SK-N-SH treated with all-trans-retinoic acid at 6 μM for 48 hours (cell line): ENCODE measurements at regions not wholly inside any gene's neighbourhood (a gene's known extent, or its start where the extent isn't known, plus 50 kb on each side); places are given as distances from the start of the nearest gene placed in this dataset.

Source experiments
- ATAC-seq: fragments of 200-7000 bp; cut with Tn5 transposase; 3 replicates; pipeline ENCODE4 v1.9.1; 2020; ENCODE audit warnings: mild to moderate bottlenecking, moderate library complexity
- ARNTL ChIP-seq: fragments of 450-650 bp; formaldehyde crosslinking; IDR thresholded peaks from 2 replicates; pipeline ENCODE4 v1.5.0; 2020; ENCODE audit warnings: low read depth, mild to moderate bottlenecking, moderate library complexity, borderline replicate concordance
- BACH2 ChIP-seq: fragments of 250-450 bp; sonication (Bioruptor Pico); IDR thresholded peaks from 2 replicates; pipeline ENCODE4 v1.9.0; 2021; ENCODE audit warnings: mild to moderate bottlenecking, borderline replicate concordance
- ESRRG ChIP-seq: fragments of 250-450 bp; sonication (Bioruptor Pico); IDR thresholded peaks from 2 replicates; pipeline ENCODE4 v1.6.1; 2021; ENCODE audit warnings: mild to moderate bottlenecking
- GLIS3 ChIP-seq: fragments of 250-450 bp; sonication (Bioruptor Pico); IDR thresholded peaks from 2 replicates; pipeline ENCODE4 v1.5.0; 2020; ENCODE audit warnings: mild to moderate bottlenecking, moderate library complexity
- OSR1 ChIP-seq: fragments of 250-450 bp; sonication (Bioruptor Pico); IDR thresholded peaks from 2 replicates; pipeline ENCODE4 v1.8.0; 2022; ENCODE audit warnings: moderate library complexity, mild to moderate bottlenecking, inconsistent platforms
- PPARA ChIP-seq: fragments of 250-450 bp; sonication (Bioruptor Pico); IDR thresholded peaks from 2 replicates; pipeline ENCODE4 v1.5.0; 2020; ENCODE audit warnings: mild to moderate bottlenecking, borderline replicate concordance
- RARB ChIP-seq: fragments of 250-450 bp; sonication (Bioruptor Pico); IDR thresholded peaks from 2 replicates; pipeline ENCODE4 v1.8.0; 2021; ENCODE audit warnings: mild to moderate bottlenecking, moderate library complexity
- SNAI2 ChIP-seq: fragments of 250-450 bp; sonication (Bioruptor Pico); IDR thresholded peaks from 2 replicates; pipeline ENCODE4 v1.5.0; 2020; ENCODE audit warnings: mild to moderate bottlenecking, moderate library complexity
- TCF4 ChIP-seq: fragments of 250-450 bp; sonication (Bioruptor Pico); IDR thresholded peaks from 2 replicates; pipeline ENCODE4 v1.8.0; 2021; ENCODE audit warnings: mild to moderate bottlenecking, moderate library complexity, borderline replicate concordance
- TOX ChIP-seq: fragments of 250-450 bp; sonication (Bioruptor Pico); IDR thresholded peaks from 2 replicates; pipeline ENCODE4 v1.8.0; 2021; ENCODE audit warnings: mild to moderate bottlenecking, moderate library complexity, borderline replicate concordance
- ZC3H10 ChIP-seq: fragments of 250-450 bp; sonication (Bioruptor Pico); IDR thresholded peaks from 2 replicates; pipeline ENCODE4 v1.5.1; 2021; ENCODE audit warnings: mild to moderate bottlenecking, moderate library complexity
- ZFP3 ChIP-seq: fragments of 250-450 bp; sonication (Bioruptor Pico); IDR thresholded peaks from 2 replicates; pipeline ENCODE4 v1.5.0; 2020; ENCODE audit warnings: mild to moderate bottlenecking, moderate library complexity
- ZFP30 ChIP-seq: fragments of 450-650 bp; formaldehyde crosslinking; IDR thresholded peaks from 2 replicates; pipeline ENCODE4 v1.5.0; 2022; ENCODE audit warnings: mild to moderate bottlenecking, moderate library complexity
- ZNF565 ChIP-seq: fragments of 450-650 bp; formaldehyde crosslinking; conservative IDR thresholded peaks from 2 replicates; pipeline ENCODE4 v1.5.0; 2020; ENCODE audit warnings: low read depth, mild to moderate bottlenecking, moderate library complexity
- ZNF70 ChIP-seq: fragments of 450-650 bp; formaldehyde crosslinking; IDR thresholded peaks from 2 replicates; pipeline ENCODE4 v1.5.0; 2020; ENCODE audit warnings: mild to moderate bottlenecking, moderate library complexity
- ZNF8 ChIP-seq: fragments of 450-650 bp; formaldehyde crosslinking; IDR thresholded peaks from 2 replicates; pipeline ENCODE4 v1.5.0; 2020; ENCODE audit warnings: mild to moderate bottlenecking, moderate library complexity
- TF ChIP-seq, protein P1 (sequence below): fragments of 250-450 bp; sonication (Bioruptor Pico); IDR thresholded peaks from 2 replicates; pipeline ENCODE4 v1.5.1; 2021; ENCODE audit warnings: mild to moderate bottlenecking, moderate library complexity
- TF ChIP-seq, protein P2 (sequence below): fragments of 250-450 bp; sonication (Bioruptor Pico); IDR thresholded peaks from 2 replicates; pipeline ENCODE4 v1.8.0; 2020; ENCODE audit warnings: mild to moderate bottlenecking, moderate library complexity, borderline replicate concordance
- TF ChIP-seq, protein P3 (sequence below): fragments of 250-450 bp; sonication (Bioruptor Pico); IDR thresholded peaks from 2 replicates; pipeline ENCODE4 v1.8.0; 2021; ENCODE audit warnings: low read depth, mild to moderate bottlenecking, moderate library complexity, borderline replicate concordance
- TF ChIP-seq, protein P4 (sequence below): fragments of 250-450 bp; sonication (Bioruptor Pico); IDR thresholded peaks from 2 replicates; pipeline ENCODE4 v1.5.0; 2020; ENCODE audit warnings: mild to moderate bottlenecking, moderate library complexity
- TF ChIP-seq, protein P5 (sequence below): fragments of 250-450 bp; sonication (Bioruptor Pico); IDR thresholded peaks from 2 replicates; pipeline ENCODE4 v1.5.1; 2020; ENCODE audit warnings: low read depth, mild to moderate bottlenecking, moderate library complexity

DNA sequence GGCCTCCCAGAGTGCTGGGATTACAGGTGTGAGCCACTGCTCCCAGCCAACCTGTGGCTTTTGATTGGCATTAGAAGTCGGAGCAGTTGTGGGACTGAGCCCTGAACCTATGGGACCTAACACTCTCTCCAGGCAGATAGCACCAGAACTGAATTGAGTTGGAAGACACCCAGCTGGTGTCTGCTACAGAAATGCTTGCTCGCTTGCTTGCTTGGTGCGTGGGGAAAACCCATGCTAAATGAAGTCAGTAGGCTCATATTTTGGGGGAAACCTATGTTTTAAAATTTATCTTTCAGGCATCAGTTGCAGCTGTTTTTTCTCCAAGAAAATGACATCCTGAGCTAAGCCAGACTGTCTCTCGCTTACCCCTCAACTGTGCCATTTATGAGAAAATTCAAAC, 158.5 kb upstream of the RFC3 start:
- TF ChIP-seq ZC3H10 (no peak), SNAI2 (no peak), RARB (CRISPR knock-in tag) (no peak), BACH2 (CRISPR knock-in tag) (no peak), OSR1 (CRISPR knock-in tag) (no peak), ZNF70 (CRISPR knock-in tag) (no peak), ARNTL (CRISPR knock-in tag) (no peak), GLIS3 (CRISPR knock-in tag) (no peak), ZNF565 (CRISPR knock-in tag) (no peak), ESRRG (CRISPR knock-in tag) (no peak)
- TF ChIP-seq, protein P1, sequence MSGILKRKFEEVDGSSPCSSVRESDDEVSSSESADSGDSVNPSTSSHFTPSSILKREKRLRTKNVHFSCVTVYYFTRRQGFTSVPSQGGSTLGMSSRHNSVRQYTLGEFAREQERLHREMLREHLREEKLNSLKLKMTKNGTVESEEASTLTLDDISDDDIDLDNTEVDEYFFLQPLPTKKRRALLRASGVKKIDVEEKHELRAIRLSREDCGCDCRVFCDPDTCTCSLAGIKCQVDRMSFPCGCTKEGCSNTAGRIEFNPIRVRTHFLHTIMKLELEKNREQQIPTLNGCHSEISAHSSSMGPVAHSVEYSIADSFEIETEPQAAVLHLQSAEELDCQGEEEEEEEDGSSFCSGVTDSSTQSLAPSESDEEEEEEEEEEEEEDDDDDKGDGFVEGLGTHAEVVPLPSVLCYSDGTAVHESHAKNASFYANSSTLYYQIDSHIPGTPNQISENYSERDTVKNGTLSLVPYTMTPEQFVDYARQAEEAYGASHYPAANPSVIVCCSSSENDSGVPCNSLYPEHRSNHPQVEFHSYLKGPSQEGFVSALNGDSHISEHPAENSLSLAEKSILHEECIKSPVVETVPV = no peak
- TF ChIP-seq, protein P2, sequence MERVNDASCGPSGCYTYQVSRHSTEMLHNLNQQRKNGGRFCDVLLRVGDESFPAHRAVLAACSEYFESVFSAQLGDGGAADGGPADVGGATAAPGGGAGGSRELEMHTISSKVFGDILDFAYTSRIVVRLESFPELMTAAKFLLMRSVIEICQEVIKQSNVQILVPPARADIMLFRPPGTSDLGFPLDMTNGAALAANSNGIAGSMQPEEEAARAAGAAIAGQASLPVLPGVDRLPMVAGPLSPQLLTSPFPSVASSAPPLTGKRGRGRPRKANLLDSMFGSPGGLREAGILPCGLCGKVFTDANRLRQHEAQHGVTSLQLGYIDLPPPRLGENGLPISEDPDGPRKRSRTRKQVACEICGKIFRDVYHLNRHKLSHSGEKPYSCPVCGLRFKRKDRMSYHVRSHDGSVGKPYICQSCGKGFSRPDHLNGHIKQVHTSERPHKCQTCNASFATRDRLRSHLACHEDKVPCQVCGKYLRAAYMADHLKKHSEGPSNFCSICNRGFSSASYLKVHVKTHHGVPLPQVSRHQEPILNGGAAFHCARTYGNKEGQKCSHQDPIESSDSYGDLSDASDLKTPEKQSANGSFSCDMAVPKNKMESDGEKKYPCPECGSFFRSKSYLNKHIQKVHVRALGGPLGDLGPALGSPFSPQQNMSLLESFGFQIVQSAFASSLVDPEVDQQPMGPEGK (CRISPR knock-in tag) = no peak
- ATAC-seq = no peak

DNA sequence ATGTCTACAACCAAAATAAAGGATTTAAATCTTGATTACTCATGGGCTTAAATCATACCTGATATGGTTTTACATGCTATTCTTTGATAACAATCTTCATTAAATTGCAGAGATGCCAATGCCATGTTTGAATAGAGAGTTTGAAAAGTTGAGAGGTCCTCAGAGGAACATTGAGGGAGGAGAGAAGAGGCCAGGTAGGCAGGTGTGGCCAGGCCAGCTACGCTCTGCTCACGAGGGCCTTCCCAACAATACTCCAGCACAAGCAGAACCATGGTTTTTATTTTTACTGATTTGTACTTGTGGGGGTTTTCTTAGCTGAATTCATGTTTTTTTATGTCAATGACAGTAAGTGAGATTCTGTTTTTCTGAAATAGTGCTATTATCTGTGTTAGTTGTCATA, 158.1 kb upstream of the RFC3 start:
- TF ChIP-seq RARB (CRISPR knock-in tag) = no peak
- TF ChIP-seq SNAI2 = no peak
- TF ChIP-seq PPARA (CRISPR knock-in tag) = no peak
- no peak for TF ChIP-seq ZNF8
- no peak for TF ChIP-seq ZFP30 (CRISPR knock-in tag)
- TF ChIP-seq ESRRG (CRISPR knock-in tag) = no peak
- TF ChIP-seq TCF4 (CRISPR knock-in tag) = no peak
- TF ChIP-seq, protein P1 = no peak
- no peak for TF ChIP-seq ZFP3
- no peak for TF ChIP-seq OSR1 (CRISPR knock-in tag)
- no peak for TF ChIP-seq ZNF565 (CRISPR knock-in tag)
- TF ChIP-seq, protein P3, sequence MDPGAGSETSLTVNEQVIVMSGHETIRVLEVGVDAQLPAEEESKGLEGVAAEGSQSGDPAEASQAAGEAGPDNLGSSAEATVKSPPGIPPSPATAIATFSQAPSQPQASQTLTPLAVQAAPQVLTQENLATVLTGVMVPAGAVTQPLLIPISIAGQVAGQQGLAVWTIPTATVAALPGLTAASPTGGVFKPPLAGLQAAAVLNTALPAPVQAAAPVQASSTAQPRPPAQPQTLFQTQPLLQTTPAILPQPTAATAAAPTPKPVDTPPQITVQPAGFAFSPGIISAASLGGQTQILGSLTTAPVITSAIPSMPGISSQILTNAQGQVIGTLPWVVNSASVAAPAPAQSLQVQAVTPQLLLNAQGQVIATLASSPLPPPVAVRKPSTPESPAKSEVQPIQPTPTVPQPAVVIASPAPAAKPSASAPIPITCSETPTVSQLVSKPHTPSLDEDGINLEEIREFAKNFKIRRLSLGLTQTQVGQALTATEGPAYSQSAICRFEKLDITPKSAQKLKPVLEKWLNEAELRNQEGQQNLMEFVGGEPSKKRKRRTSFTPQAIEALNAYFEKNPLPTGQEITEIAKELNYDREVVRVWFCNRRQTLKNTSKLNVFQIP = no peak
- no peak for TF ChIP-seq ZC3H10
- TF ChIP-seq, protein P2 (CRISPR knock-in tag) = no peak
- no peak for TF ChIP-seq TOX (CRISPR knock-in tag)
- no peak for TF ChIP-seq ZNF70 (CRISPR knock-in tag)
- TF ChIP-seq, protein P4, sequence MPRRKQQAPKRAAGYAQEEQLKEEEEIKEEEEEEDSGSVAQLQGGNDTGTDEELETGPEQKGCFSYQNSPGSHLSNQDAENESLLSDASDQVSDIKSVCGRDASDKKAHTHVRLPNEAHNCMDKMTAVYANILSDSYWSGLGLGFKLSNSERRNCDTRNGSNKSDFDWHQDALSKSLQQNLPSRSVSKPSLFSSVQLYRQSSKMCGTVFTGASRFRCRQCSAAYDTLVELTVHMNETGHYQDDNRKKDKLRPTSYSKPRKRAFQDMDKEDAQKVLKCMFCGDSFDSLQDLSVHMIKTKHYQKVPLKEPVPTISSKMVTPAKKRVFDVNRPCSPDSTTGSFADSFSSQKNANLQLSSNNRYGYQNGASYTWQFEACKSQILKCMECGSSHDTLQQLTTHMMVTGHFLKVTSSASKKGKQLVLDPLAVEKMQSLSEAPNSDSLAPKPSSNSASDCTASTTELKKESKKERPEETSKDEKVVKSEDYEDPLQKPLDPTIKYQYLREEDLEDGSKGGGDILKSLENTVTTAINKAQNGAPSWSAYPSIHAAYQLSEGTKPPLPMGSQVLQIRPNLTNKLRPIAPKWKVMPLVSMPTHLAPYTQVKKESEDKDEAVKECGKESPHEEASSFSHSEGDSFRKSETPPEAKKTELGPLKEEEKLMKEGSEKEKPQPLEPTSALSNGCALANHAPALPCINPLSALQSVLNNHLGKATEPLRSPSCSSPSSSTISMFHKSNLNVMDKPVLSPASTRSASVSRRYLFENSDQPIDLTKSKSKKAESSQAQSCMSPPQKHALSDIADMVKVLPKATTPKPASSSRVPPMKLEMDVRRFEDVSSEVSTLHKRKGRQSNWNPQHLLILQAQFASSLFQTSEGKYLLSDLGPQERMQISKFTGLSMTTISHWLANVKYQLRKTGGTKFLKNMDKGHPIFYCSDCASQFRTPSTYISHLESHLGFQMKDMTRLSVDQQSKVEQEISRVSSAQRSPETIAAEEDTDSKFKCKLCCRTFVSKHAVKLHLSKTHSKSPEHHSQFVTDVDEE (CRISPR knock-in tag) = no peak
- TF ChIP-seq, protein P5, sequence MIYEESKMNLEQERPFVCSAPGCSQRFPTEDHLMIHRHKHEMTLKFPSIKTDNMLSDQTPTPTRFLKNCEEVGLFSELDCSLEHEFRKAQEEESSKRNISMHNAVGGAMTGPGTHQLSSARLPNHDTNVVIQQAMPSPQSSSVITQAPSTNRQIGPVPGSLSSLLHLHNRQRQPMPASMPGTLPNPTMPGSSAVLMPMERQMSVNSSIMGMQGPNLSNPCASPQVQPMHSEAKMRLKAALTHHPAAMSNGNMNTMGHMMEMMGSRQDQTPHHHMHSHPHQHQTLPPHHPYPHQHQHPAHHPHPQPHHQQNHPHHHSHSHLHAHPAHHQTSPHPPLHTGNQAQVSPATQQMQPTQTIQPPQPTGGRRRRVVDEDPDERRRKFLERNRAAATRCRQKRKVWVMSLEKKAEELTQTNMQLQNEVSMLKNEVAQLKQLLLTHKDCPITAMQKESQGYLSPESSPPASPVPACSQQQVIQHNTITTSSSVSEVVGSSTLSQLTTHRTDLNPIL (CRISPR knock-in tag) = no peak
- TF ChIP-seq BACH2 (CRISPR knock-in tag) = no peak
- ATAC-seq = no peak
